Neural cell (in vitro differentiated cells): ENCODE measurements at regions not wholly inside any gene's neighbourhood (a gene's known extent, or its start where the extent isn't known, plus 50 kb on each side); places are given as distances from the start of the nearest gene placed in this dataset.

ENCODE experiments used
- CTCF ChIP-seq: fragments of 450-650 bp; IDR thresholded peaks from 2 replicates; pipeline ENCODE4 v1.5.1; 2014; ENCODE audit warnings: antibody characterized with exemption, mild to moderate bottlenecking, moderate library complexity; ENCODE audit not compliant: poor library complexity, severe bottlenecking
- EP300 ChIP-seq: fragments of 450-650 bp; conservative IDR thresholded peaks from 2 replicates; pipeline ENCODE4 v1.6.1; 2014; ENCODE audit warnings: antibody characterized with exemption, mild to moderate bottlenecking, moderate library complexity; ENCODE audit not compliant: poor library complexity, severe bottlenecking
- EZH2 ChIP-seq: fragments of 200-600, 300-800 bp; shearing (Covaris generic), sonication (generic); IDR thresholded peaks from 2 replicates; pipeline ENCODE4 v1.6.1; 2014; ENCODE audit warnings: antibody characterized with exemption, low read length, borderline replicate concordance, mild to moderate bottlenecking; ENCODE audit not compliant: insufficient read depth, poor library complexity, severe bottlenecking
- POLR2AphosphoS5 ChIP-seq: IDR thresholded peaks from 2 replicates; pipeline ENCODE4 v1.6.1; 2012
- RAD21 ChIP-seq: fragments of 450-650 bp; conservative IDR thresholded peaks from 2 replicates; pipeline ENCODE4 v1.6.1; 2014; ENCODE audit warnings: antibody characterized with exemption, mild to moderate bottlenecking, moderate library complexity
- REST ChIP-seq: IDR thresholded peaks from 2 replicates; pipeline ENCODE4 v1.6.1; 2012; ENCODE audit warnings: borderline replicate concordance
- TAF1 ChIP-seq: IDR thresholded peaks from 2 replicates; pipeline ENCODE4 v1.6.1; 2012; ENCODE audit warnings: low read depth

- TF ChIP-seq TAF1 = no peak
- no peak for TF ChIP-seq CTCF
- TF ChIP-seq RAD21 = no peak
- no peak for TF ChIP-seq POLR2AphosphoS5
- TF ChIP-seq EZH2 = no peak
- no peak for TF ChIP-seq REST
- TF ChIP-seq EP300 = no peak
Observed at GRCh38 chr13:42717176-42717575, 64.2 kb upstream of the FAM216B start.
